ENCODE measurements at regions not wholly inside any gene's neighbourhood (a gene's known extent, or its start where the extent isn't known, plus 50 kb on each side); places are given as distances from the start of the nearest gene placed in this dataset.

DNA sequence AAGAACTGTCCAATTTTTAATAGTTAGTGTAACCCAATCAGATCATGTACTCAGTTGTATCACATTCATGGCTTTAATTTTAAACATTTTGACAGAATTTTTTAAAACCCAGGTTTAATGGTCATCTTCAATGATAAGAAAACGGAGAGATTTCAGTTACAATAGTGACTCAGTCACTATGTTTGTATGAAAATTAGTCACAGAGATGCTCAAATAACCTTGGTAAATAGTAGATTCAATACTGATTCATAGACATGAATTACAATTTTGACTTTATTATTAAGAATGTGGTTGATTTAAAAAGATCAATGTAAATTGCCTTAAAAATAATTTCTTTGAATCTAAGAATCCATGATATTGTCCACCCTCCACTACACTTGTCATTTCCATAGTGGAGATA, 64.6 kb upstream of the TYRP1 start:
- no peak overlapping the region for H3K4me3 Mint-ChIP-seq
- no peaks in the 10 kb centered on the region for H3K27me3 Mint-ChIP-seq
- no peaks in the 10 kb centered on the region for H3K36me3 Mint-ChIP-seq (ENCODE audit: low read depth)
- peaks cover 12% of the 10 kb centered on the region for H3K9me3 Mint-ChIP-seq (ENCODE audit: low read depth)
- intact Hi-C loops (cut with DNase I, micrococcal nuclease) = no loop called here
- DNase-seq = no peak
- H3K27ac Mint-ChIP-seq = no peak overlapping the region
- ChIA-PET POLR2A (no interaction called here), CTCF (no interaction called here)
- ATAC-seq = no peak
- H3K4me1 Mint-ChIP-seq = no peaks in the 10 kb centered on the region

DNA sequence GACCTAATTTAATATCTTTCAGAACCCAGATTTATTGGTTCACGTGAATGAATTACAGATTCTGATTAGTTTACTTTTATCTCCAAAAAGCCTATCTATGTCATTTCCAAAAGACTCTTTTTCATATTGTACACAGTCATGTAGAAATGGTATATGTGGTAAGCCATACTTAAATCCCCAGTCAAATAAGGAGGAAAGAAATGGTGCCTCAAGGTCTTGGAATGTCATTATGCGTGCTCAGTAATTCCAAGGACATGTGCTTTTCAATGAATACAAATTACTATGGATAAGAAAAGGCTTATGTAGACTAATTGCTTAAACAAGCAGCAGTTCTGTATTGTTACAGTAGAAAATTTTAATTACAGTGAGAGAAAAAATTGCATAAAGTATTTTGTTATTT, 64.1 kb upstream of the TYRP1 start:
- ChIA-PET CTCF (no interaction called here), POLR2A (no interaction called here)
- Mint-ChIP-seq H3K27me3 (no peaks in the 10 kb centered on the region), H3K4me1 (no peaks in the 10 kb centered on the region), H3K36me3 (ENCODE audit: low read depth) (no peaks in the 10 kb centered on the region), H3K4me3 (no peak overlapping the region), H3K27ac (no peak overlapping the region), H3K9me3 (ENCODE audit: low read depth) (peaks cover 17% of the 10 kb centered on the region)
- intact Hi-C loops (cut with DNase I, micrococcal nuclease) = no loop called here
- ATAC-seq (no peak), DNase-seq (no peak)

DNA sequence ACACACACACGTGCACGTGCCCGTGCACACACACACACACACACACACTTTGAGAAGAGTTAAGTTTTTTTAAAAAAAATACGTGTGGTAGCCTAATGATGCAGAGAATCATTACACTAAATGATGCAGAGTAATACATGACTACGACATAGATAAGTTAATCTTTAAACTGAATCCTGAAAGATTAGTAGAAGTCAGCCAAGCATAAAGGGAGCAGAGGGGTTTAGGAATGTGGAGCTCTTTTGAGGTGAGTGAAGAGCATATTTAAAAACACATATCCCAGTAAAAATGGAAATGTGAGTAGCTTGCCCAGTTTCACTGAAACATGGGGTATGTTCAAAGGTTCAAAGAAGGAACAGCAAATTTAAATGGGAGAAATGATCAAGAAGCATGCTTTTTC, 61.3 kb upstream of the TYRP1 start:
- Mint-ChIP-seq H3K27me3 (no peaks in the 10 kb centered on the region), H3K9me3 (ENCODE audit: low read depth) (peaks cover 23% of the 10 kb centered on the region), H3K27ac (no peak overlapping the region), H3K36me3 (ENCODE audit: low read depth) (no peaks in the 10 kb centered on the region), H3K4me1 (no peaks in the 10 kb centered on the region), H3K4me3 (no peak overlapping the region)
- intact Hi-C loops (cut with DNase I, micrococcal nuclease) = no loop called here
- no peak for ATAC-seq
- no peak for DNase-seq
- POLR2A ChIA-PET = no interaction called here
- CTCF ChIA-PET = no interaction called here

DNA sequence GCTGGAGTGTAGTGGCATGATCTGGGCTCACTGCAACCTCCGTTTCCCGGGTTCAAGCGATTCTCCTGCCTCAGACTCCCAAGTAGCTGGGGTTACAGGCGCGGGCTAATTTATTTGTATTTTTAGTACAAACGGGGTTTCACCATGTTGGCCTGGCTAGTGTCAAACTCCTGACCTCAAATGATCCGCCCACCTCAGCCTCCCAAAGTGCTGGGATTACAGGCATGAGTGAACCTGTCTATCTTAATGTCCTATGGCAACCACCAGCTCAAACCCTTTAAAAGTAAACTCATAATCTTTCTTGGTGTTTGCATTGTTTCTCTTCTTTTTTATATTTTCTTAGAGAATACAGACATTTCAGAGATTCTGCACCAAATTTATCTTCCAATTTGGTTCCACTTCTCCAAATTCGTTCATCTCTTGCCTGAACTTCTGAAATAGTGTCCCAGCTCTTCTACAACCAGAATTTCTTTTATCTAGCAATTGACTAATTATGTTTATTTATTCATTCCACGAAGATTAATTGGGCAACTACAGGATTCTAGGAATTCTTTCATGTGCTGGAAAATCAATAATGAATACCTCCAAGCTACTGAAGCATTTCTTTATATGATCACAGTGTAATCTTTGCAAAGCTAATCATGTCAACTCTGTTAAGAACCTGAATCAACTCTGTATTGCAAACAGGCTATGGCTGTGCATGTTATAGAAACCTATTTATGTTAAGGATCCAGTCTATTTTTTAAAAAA, 60.0 kb upstream of the TYRP1 start:
- no peak for ATAC-seq
- H3K27me3 Mint-ChIP-seq = no peaks in the 10 kb centered on the region
- ChIA-PET CTCF (no interaction called here), POLR2A (no interaction called here)
- H3K4me1 Mint-ChIP-seq = no peaks in the 10 kb centered on the region
- H3K27ac Mint-ChIP-seq = no peak overlapping the region
- no peak overlapping the region for H3K4me3 Mint-ChIP-seq
- no peak for DNase-seq
- intact Hi-C loops (cut with DNase I, micrococcal nuclease) = no loop called here
- no peaks in the 10 kb centered on the region for H3K36me3 Mint-ChIP-seq (ENCODE audit: low read depth)
- peaks cover 23% of the 10 kb centered on the region for H3K9me3 Mint-ChIP-seq (ENCODE audit: low read depth)

DNA sequence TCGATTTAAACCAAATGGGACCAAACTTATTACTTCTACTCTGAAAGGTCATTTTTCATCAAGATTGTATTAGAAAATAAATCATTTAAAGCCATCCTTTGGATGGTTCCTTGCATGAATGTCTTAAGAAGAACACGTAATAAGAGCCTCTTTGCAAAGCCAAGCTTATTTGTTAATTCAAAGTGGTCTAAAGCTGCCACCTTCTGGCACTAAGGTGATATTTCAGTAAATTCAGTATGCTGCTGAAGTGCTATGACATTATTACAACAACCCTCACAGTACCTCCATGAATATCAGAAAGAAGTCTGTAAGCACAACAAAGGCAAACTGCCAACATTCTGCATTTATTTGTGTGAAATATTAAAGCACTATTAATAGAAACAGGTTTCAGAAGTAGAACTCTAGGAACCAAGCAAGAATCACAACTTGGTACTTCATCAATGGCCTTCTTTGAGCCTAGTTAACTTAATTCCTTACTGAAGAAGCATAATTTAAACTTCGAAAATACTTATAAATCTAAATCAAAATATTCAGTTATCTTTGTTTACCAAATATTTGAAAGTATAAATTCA, 53.1 kb upstream of the TYRP1 start:
- ATAC-seq (no peak), DNase-seq (no peak)
- Mint-ChIP-seq H3K27ac (no peak overlapping the region), H3K4me1 (no peaks in the 10 kb centered on the region), H3K27me3 (no peaks in the 10 kb centered on the region), H3K9me3 (ENCODE audit: low read depth) (peaks cover 10% of the 10 kb centered on the region), H3K36me3 (ENCODE audit: low read depth) (no peaks in the 10 kb centered on the region), H3K4me3 (no peak overlapping the region)
- intact Hi-C loops (cut with DNase I, micrococcal nuclease) = no loop called here
- POLR2A ChIA-PET = no interaction called here
- CTCF ChIA-PET = no interaction called here

DNA sequence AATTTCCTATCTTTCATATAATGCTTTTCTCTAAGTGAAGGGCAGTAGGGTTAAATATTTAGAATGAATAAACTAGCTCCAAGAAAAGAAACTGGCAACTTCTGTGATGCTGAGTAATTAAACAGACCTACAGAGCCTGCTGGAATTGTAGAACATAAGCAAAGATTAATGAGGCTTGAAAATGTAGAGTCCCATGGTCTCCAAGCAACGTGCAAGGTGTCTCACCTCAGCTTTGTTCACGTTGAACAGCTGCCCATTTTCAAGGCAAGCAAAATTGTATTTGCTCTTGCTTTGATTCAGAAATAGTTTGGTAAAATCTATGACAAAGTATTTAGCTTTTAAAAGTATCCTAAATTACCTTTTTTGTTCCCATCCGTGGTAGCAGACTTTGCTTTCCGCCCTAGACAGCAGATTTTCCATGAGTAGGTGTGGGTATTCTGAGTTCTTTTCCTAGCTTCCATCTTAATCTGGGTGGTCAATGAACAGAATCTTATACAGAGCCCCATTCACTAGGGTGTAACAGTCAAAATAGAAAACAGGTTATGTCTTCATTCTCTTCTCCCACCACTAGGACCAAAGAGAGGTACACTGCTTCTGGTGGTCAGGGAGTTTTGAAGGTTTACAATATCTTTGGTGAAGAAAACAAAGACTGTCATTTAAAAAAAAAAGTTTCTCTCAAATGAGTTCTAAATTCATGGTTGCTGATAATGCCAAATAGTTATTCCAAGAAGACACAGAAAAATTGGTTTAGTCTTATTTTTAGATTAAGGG, 52.1 kb upstream of the TYRP1 start:
- intact Hi-C loops (cut with DNase I, micrococcal nuclease) = no loop called here
- DNase-seq (no peak), ATAC-seq (no peak)
- Mint-ChIP-seq H3K27ac (no peak overlapping the region), H3K27me3 (no peaks in the 10 kb centered on the region), H3K36me3 (ENCODE audit: low read depth) (no peaks in the 10 kb centered on the region), H3K9me3 (ENCODE audit: low read depth) (peaks cover 6% of the 10 kb centered on the region), H3K4me1 (no peaks in the 10 kb centered on the region), H3K4me3 (no peak overlapping the region)
- ChIA-PET POLR2A (no interaction called here), CTCF (no interaction called here)

Measured in activated CD4-positive, alpha-beta T cell treated with anti-CD3 and anti-CD28 coated beads for 36 hours (primary cell).